Stimulated activated naive B cell treated with anti-CD40 and anti-IgM and Interleukin-4, amounts not matched to agents 10 μg/mL and 1 μg/mL and 100 μg/mL, for 72 hours (primary cell): ENCODE measurements at regions not wholly inside any gene's neighbourhood (a gene's known extent, or its start where the extent isn't known, plus 50 kb on each side); places are given as distances from the start of the nearest gene placed in this dataset.

Source experiments
- ATAC-seq, 2 donors: fragments of 150-1000 bp; cut with Tn5 transposase; replicated peaks; 2 replicates each; pipeline ENCODE4 v1.10.0; 2021; ENCODE audit warnings: moderate library complexity in 1 of 2
- DNase-seq: peaks from one replicate; pipeline ENCODE4 v3.0.0; 2021
- H3K27ac Mint-ChIP-seq: one replicate; pipeline ENCODE4 v1.8.0; 2022; ENCODE audit warnings: mild to moderate bottlenecking, mixed read lengths
- H3K27me3 Mint-ChIP-seq, 2 donors: one replicate each; pipeline ENCODE4 v1.8.0; 2022; ENCODE audit warnings: mixed read lengths in 2 of 2
- H3K36me3 Mint-ChIP-seq, 2 donors: one replicate each; pipeline ENCODE4 v1.8.0; 2022; ENCODE audit warnings: mixed read lengths in 2 of 2, mild to moderate bottlenecking in 1 of 2
- H3K4me1 Mint-ChIP-seq, 2 donors: one replicate each; pipeline ENCODE4 v1.8.0; 2022; ENCODE audit warnings: mixed read lengths in 2 of 2, mild to moderate bottlenecking in 1 of 2
- H3K4me3 Mint-ChIP-seq, 2 donors: one replicate each; pipeline ENCODE4 v1.8.0; 2022; ENCODE audit warnings: mild to moderate bottlenecking in 2 of 2, mixed read lengths in 2 of 2, moderate library complexity in 1 of 2
- H3K9me3 Mint-ChIP-seq, 2 donors: one replicate each; pipeline ENCODE4 v1.8.0; 2022; ENCODE audit warnings: mixed read lengths in 2 of 2, mild to moderate bottlenecking in 1 of 2

DNA sequence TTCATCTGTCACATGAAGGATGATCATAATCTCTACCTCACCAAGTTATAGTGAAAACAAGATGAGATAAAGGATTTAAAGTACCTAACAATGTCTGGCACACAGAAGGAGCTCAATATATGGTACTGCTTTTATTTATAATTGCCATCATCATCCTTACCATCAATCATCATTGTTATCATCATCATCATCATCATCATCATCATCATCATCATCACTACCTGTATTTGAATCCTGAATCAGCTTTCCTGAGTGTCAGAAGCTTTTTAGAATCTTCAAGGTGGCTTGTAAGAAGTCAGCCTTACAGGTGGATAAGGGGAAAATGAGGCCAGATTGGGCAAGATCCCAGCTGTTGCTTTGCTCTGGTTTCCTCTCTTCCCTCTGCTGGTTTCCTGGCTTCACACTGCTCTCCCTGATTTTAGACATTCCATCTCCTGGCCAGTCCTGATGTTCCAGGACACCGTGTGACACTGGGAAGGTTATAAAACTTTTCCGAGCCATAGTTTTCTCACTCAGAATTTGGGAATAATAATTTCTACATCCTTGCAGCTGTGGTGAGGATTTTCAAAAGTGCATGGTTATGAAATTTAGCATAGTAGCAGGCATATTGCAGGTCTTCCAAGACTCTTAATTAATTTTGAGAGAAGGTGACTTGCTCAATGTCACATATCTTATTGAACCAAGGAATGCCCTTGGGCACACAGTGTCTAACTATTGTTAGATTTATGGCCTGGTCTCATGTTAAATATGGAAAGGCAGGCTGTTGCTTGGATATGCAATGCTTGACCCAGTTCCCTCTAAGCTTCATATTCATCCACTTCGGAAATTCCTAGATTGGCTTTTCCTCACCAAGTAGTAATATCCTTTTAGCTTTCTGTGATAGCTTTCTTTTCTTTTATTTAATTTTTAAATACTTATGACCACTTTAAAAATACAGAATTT is 160.7 kb downstream of the TMEM38B start:
- no peak overlapping the region for H3K27ac Mint-ChIP-seq
- H3K4me1 Mint-ChIP-seq = peaks cover 22 to 25% of the 10 kb centered on the region in 2 donors
- DNase-seq (no peak), ATAC-seq (no peak)
- H3K36me3 Mint-ChIP-seq = peaks cover 0 to 4% of the 10 kb centered on the region in 2 donors
- H3K9me3 Mint-ChIP-seq = peaks cover 4 to 15% of the 10 kb centered on the region in 2 donors
- no peaks in the 10 kb centered on the region for H3K27me3 Mint-ChIP-seq
- H3K4me3 Mint-ChIP-seq = no peak overlapping the region

GRCh38 chr9:105855987-105856386 is 161.6 kb downstream of the TMEM38B start:
- no peak for ATAC-seq

GRCh38 chr9:105858006-105858690 is 163.8 kb downstream of the TMEM38B start:
- peaks cover 0 to 4% of the 10 kb centered on the region in 2 donors for H3K36me3 Mint-ChIP-seq
- no peak overlapping the region for H3K27ac Mint-ChIP-seq
- peaks cover 7 to 12% of the 10 kb centered on the region in 2 donors for H3K9me3 Mint-ChIP-seq
- peaks cover 21 to 25% of the 10 kb centered on the region in 2 donors for H3K4me1 Mint-ChIP-seq
- peak; percentile 45 for DNase-seq
- no peak overlapping the region for H3K4me3 Mint-ChIP-seq
- H3K27me3 Mint-ChIP-seq = no peaks in the 10 kb centered on the region
- ATAC-seq = peak; percentile 99 to 100

More at GRCh38 chr9:105855987-105856386, 161.6 kb downstream of the TMEM38B start:
- Mint-ChIP-seq H3K9me3 (peaks cover 2 to 15% of the 10 kb centered on the region in 2 donors), H3K27me3 (no peaks in the 10 kb centered on the region), H3K27ac (no peak overlapping the region), H3K4me1 (peaks cover 21 to 25% of the 10 kb centered on the region in 2 donors), H3K4me3 (no peak overlapping the region), H3K36me3 (peaks cover 0 to 4% of the 10 kb centered on the region in 2 donors)
- DNase-seq = no peak

DNA sequence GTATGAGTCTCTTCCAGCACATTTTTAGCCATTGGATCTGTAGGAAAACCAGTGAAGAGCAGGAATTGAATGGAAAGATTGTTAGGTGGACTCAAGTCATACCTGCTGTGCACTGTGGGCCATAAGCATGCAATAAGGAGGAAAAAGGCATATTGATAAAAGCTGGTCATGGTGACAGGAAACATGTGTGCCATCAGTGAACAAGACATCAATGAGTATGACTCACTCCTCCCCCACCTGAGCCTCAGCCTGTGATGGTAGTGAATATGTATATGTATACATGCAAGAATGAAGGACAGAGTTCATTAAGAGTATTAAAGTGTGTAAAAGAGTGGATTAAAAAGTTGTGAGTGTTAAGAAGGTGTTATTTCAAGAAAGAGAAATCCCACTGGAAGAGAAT is 164.5 kb downstream of the TMEM38B start:
- Mint-ChIP-seq H3K36me3 (peaks cover 0 to 4% of the 10 kb centered on the region in 2 donors), H3K27me3 (no peaks in the 10 kb centered on the region), H3K4me3 (peak overlapping the region in 1 of 2 donors; percentile 58), H3K27ac (peak overlapping the region; percentile 26), H3K4me1 (peaks cover 21 to 25% of the 10 kb centered on the region in 2 donors), H3K9me3 (peaks cover 8 to 12% of the 10 kb centered on the region in 2 donors)
- DNase-seq (no peak), ATAC-seq (no peak)

- Mint-ChIP-seq H3K27me3 (no peaks in the 10 kb centered on the region), H3K36me3 (peaks cover 0 to 4% of the 10 kb centered on the region in 2 donors), H3K27ac (peak overlapping the region; percentile 60), H3K9me3 (peaks cover 8 to 12% of the 10 kb centered on the region in 2 donors), H3K4me3 (peak overlapping the region; percentile 43 to 58), H3K4me1 (peaks cover 21 to 25% of the 10 kb centered on the region in 2 donors)
- DNase-seq (no peak), ATAC-seq (no peak)
These were observed 165.2 kb downstream of the TMEM38B start for GRCh38 chr9:105859428-105860091.

DNA sequence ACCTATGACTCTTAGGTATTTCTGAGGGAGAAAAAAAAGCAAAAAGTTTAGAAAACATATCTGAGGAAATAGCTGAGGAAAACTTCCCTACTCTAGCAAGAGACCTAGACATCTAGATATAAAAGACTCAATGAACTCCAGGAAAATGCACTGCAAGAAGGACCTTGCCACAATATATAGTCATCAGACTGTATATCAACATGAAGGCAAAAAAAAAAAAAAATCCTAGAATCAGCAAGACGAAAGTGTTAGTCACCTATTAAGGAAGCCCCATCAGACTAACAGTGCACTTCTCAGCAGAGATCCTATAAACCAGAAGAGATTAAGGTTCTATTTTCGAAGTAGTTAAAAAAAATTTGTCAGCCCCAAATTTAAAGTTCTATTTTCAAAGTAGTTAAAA is 166.2 kb downstream of the TMEM38B start:
- H3K9me3 Mint-ChIP-seq = peaks cover 8 to 12% of the 10 kb centered on the region in 2 donors
- H3K4me1 Mint-ChIP-seq = peaks cover 21 to 25% of the 10 kb centered on the region in 2 donors
- H3K27me3 Mint-ChIP-seq = no peaks in the 10 kb centered on the region
- H3K36me3 Mint-ChIP-seq = peaks cover 0 to 4% of the 10 kb centered on the region in 2 donors
- no peak overlapping the region for H3K27ac Mint-ChIP-seq
- ATAC-seq = no peak
- DNase-seq = no peak
- no peak overlapping the region for H3K4me3 Mint-ChIP-seq

DNA sequence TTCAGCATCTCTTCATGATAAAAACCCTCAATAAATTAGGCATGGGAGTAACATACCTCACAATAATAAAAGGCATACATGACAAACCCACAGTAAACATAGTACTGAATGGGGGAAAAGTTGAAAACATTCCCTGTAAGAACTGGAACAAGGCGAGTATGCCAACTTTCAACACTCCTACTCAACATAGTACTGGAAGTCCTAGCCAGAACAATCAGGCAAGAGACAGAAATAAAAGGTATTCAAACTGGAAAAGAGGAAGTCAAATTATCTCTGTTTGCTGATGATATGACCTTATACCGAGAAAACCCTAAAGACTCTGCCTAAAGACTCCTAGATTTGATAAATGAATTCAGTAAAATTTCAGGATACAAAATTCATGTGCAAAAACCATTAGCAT is 167.6 kb downstream of the TMEM38B start:
- Mint-ChIP-seq H3K9me3 (peaks cover 8 to 12% of the 10 kb centered on the region in 2 donors), H3K27me3 (no peaks in the 10 kb centered on the region), H3K27ac (no peak overlapping the region), H3K36me3 (peaks cover 0 to 4% of the 10 kb centered on the region in 2 donors), H3K4me1 (peaks cover 21 to 25% of the 10 kb centered on the region in 2 donors), H3K4me3 (no peak overlapping the region)
- ATAC-seq (no peak), DNase-seq (no peak)

- ATAC-seq (no peak), DNase-seq (no peak)
- Mint-ChIP-seq H3K9me3 (peaks cover 5% of the 10 kb centered on the region in 2 donors), H3K36me3 (peaks cover 0 to 4% of the 10 kb centered on the region in 2 donors), H3K27me3 (peaks cover 0 to 4% of the 10 kb centered on the region in 2 donors), H3K4me1 (peaks cover 4 to 7% of the 10 kb centered on the region in 2 donors), H3K4me3 (no peak overlapping the region), H3K27ac (no peak overlapping the region)
These were observed 170.0 kb downstream of the TMEM38B start for GRCh38 chr9:105864248-105864898.

DNA sequence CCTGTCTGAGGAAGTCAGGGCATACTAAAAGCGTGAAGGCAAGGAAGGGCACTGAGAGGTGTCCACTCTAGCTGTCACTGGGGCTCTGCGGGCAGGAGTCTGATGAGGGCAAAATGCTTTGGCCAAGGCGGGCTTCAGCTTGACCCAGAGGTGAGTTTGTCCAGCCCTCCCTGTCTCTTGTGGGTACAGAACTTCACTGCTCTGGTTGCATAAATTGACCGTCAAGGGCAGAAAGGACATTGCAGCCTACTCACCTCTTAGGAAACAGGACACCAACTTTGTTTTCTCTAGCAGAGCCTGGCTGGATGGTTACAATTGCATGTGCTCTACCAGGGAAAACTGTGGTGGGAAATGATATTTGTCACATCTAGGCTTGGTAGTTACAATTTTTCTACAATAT is 170.9 kb downstream of the TMEM38B start:
- Mint-ChIP-seq H3K4me3 (no peak overlapping the region), H3K9me3 (peaks cover 0 to 5% of the 10 kb centered on the region in 2 donors), H3K36me3 (no peaks in the 10 kb centered on the region), H3K4me1 (peaks cover 0 to 2% of the 10 kb centered on the region in 2 donors), H3K27me3 (peaks cover 0 to 7% of the 10 kb centered on the region in 2 donors), H3K27ac (no peak overlapping the region)
- DNase-seq = no peak
- ATAC-seq = no peak

DNA sequence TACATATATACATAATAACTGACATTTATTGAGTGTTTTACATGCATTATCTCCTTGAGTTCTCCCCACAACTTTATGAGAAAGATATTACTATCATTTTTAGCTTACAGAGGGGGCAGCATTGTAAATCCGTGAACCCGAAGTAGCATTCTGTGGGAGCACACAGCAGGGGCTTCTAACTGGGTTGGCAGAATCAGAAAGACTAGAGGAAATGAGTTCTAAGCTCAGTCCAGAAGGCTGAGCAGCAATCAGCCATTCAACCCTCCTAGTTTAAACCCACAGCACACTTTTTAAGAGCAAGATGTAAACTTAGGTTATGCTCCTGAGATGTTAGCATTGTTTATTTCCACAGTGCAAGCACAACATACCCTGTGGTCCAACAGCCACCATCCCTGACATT is 177.2 kb downstream of the TMEM38B start:
- no peak overlapping the region for H3K4me3 Mint-ChIP-seq
- ATAC-seq = no peak
- H3K4me1 Mint-ChIP-seq = peaks cover 0 to 2% of the 10 kb centered on the region in 2 donors
- no peaks in the 10 kb centered on the region for H3K36me3 Mint-ChIP-seq
- no peak for DNase-seq
- H3K27ac Mint-ChIP-seq = no peak overlapping the region
- H3K9me3 Mint-ChIP-seq = no peaks in the 10 kb centered on the region
- H3K27me3 Mint-ChIP-seq = peaks cover 0 to 7% of the 10 kb centered on the region in 2 donors

GRCh38 chr9:105873801-105874200 is 179.5 kb downstream of the TMEM38B start:
- Mint-ChIP-seq H3K36me3 (no peaks in the 10 kb centered on the region), H3K4me3 (no peak overlapping the region), H3K27ac (no peak overlapping the region), H3K27me3 (peaks cover 0 to 7% of the 10 kb centered on the region in 2 donors), H3K9me3 (no peaks in the 10 kb centered on the region), H3K4me1 (peaks cover 2% of the 10 kb centered on the region in 2 donors)
- no peak for ATAC-seq
- no peak for DNase-seq

DNA sequence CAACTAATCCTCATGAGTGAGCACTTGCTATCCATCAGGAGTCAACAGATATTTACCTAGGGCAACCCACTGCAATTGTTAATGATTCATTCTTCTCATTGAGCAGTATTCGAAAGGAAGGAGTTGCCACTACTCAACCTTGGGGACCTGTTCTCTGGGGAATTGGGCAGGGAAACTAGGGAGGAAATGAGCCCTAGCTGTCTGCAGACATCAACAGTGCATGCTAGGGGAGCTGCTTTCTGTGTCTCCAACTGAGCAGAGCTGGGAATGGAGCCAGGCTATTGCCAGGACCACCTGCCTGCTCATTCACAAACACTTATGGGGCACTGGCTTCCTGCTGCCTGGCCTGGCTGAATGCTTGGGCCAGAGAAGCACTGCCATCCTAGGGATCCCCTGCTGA is 183.4 kb downstream of the TMEM38B start:
- Mint-ChIP-seq H3K4me1 (peaks cover 4 to 9% of the 10 kb centered on the region in 2 donors), H3K27me3 (peaks cover 0 to 8% of the 10 kb centered on the region in 2 donors), H3K4me3 (no peak overlapping the region), H3K27ac (no peak overlapping the region), H3K9me3 (no peaks in the 10 kb centered on the region), H3K36me3 (no peaks in the 10 kb centered on the region)
- peak; percentile 67 to 80 for ATAC-seq
- DNase-seq = no peak

- Mint-ChIP-seq H3K27ac (no peak overlapping the region), H3K4me3 (no peak overlapping the region), H3K4me1 (peaks cover 10 to 19% of the 10 kb centered on the region in 2 donors), H3K36me3 (no peaks in the 10 kb centered on the region), H3K9me3 (no peaks in the 10 kb centered on the region), H3K27me3 (peaks cover 0 to 15% of the 10 kb centered on the region in 2 donors)
- DNase-seq = no peak
- ATAC-seq = no peak
These were observed 184.8 kb downstream of the TMEM38B start for GRCh38 chr9:105879181-105879580.
